ENCODE measurements at regions not wholly inside any gene's neighbourhood (a gene's known extent, or its start where the extent isn't known, plus 50 kb on each side); places are given as distances from the start of the nearest gene placed in this dataset.
"Not testable (repeated sequence)": the region's sequence is repeated elsewhere in the genome, so short reads cannot be mapped to it uniquely, and the experiment has no call there.

GRCh38 chr1:4075436-4076225 lies 175.6 kb upstream of the C1orf174 start:
- no peak for TF ChIP-seq CTCF (IDR thresholded peaks at IDR 0.05; ENCODE audit: borderline replicate concordance, insufficient read depth, low read depth, low read length)

GRCh38 chr1:4076346-4076745 lies 176.3 kb upstream of the C1orf174 start:
- TF ChIP-seq CTCF (IDR thresholded peaks at IDR 0.05; ENCODE audit: borderline replicate concordance, insufficient read depth, low read depth, low read length): no peak
- no peak overlapping the region for H3K4me3 ChIP-seq (ENCODE audit: low read depth, low read length)

More at GRCh38 chr1:4075436-4076225, 175.6 kb upstream of the C1orf174 start:
- no peak overlapping the region for H3K4me3 ChIP-seq (ENCODE audit: low read depth, low read length)

GRCh38 chr1:4078091-4078962 lies 178.3 kb upstream of the C1orf174 start:
- H3K4me3 ChIP-seq (ENCODE audit: low read depth, low read length): not testable (repeated sequence)

- no peak overlapping the region for H3K4me3 ChIP-seq (ENCODE audit: low read depth, low read length)
- no peak for TF ChIP-seq CTCF (IDR thresholded peaks at IDR 0.05; ENCODE audit: borderline replicate concordance, insufficient read depth, low read depth, low read length)
Observed at GRCh38 chr1:4079815-4080214, 179.7 kb upstream of the C1orf174 start.

- no peak for TF ChIP-seq CTCF (IDR thresholded peaks at IDR 0.05; ENCODE audit: borderline replicate concordance, insufficient read depth, low read depth, low read length)
Observed at GRCh38 chr1:4081806-4082711, 182.0 kb upstream of the C1orf174 start.

GRCh38 chr1:4083231-4084047 lies 183.4 kb upstream of the C1orf174 start:
- no peak for TF ChIP-seq CTCF (IDR thresholded peaks at IDR 0.05; ENCODE audit: borderline replicate concordance, insufficient read depth, low read depth, low read length)
- no peak overlapping the region for H3K4me3 ChIP-seq (ENCODE audit: low read depth, low read length)

More at GRCh38 chr1:4081806-4082711, 182.0 kb upstream of the C1orf174 start:
- H3K4me3 ChIP-seq (ENCODE audit: low read depth, low read length): no peak overlapping the region
